ENCODE measurements at regions not wholly inside any gene's neighbourhood (a gene's known extent, or its start where the extent isn't known, plus 50 kb on each side); places are given as distances from the start of the nearest gene placed in this dataset.

- no peak for DNase-seq
Observed at GRCh38 chr2:71857636-71858035, 290.0 kb downstream of the CYP26B1 start.

DNA sequence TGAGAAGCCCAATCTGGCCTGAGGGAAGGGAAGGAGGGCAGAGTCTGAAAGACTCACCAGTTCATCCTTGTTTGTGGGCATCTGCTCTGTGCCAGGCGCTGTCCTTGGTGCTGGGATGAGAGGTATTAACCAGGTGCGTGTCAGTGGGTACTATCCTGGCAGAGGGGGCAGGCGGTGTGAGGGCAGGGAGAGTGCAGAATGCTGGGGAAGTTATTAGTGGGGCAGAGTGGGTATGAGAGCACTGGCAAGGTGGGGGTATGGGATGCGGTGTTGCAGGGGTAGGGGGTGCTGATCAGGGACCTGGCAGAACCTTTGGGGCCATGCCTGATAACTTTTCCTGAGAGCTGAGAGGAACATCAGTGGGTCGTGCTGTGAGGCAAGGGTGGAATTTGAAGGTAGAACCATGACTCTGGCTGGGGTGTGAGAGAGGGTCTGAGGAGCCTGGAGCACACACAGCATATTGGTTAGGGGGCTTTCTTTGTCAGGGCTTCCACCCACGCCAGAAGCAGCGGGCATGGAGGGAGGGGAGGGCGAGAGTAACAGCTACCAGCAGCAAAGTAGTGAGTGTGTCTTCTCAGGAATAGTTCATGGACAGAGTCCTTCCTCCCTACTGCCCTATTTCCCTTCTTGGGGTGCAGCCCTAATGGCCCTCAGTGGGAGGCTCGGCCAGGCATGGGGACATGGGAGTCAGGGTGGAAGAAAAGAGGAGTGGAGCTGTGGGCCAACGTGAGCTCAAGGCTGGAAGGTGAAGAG lies 290.7 kb downstream of the CYP26B1 start:
- DNase-seq, result no peak

DNA sequence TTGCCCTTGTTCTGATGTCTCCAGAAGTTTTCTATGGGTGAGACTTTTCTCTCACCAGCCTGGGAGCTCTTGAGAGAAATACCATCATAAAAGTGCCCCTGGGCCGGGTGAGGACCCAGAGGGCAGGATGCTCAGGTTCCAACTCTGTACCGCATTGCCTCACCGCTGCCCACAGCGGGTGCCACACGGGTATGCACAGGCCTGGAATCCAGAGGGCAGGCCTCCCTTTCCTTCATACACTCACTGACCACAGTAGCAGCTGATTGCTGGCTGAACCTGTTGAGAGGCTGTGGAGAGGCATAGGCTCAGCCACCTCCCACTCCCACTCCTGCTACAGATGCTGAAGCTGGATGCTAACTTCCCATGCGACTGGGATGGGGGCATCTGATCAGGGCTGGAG lies 293.8 kb downstream of the CYP26B1 start:
- no peak for DNase-seq

DNA sequence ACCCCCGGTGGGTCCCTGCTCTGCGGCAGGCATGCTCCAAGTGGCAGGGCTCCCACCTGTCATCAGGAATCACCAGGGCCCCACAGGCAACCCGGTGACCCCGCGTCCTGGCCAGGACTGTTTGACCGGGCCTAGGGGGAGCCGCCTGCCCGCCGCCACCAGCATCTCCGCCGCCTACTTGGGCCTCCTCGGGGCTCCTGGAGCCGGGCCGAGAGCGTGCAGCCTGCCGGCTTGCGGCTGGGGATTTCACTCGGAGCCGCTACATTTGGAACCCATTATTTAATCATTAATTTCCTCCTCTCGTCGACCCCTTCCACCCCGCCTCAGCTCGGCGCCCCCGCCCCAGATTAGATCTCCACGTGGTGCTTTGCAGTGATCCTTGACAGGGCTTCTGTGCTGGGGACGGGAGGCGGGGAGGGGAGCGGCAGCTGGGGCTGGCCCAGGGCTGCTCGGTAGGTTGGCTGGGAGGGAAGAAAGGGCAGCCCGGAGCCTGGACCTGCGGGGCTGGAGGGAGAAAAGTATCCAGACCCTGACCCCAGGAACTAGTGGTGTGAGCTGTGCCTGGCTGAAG lies 295.4 kb downstream of the CYP26B1 start:
- DNase-seq, result no peak

GRCh38 chr2:71851094-71851750 lies 296.4 kb downstream of the CYP26B1 start:
- DNase-seq, result no peak

DNA sequence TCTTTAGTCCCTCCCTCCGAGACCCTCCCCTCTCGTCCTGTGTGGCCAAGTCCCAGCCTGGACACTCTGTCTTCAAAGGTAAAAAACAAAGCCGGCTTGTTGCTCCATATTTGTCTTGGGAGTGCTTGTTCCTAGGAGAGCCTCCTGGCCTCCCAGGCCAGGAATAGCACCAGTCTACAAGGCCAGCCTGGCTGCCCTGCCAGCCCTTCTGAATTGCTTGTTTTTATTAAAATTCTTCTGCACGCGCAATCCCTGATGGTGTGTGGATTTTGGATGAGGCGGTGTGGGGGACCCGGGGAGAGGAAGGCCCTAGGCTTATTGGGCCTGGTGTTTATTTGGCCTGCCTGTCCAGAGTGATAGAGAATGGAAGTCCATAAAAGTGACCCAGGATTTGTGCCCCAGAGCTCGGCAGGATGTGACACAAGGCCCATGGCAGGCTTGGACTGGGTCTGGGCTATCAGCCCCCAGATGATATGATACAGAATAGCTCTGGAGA lies 297.3 kb downstream of the CYP26B1 start:
- DNase-seq, result no peak

GRCh38 chr2:71849607-71850305 lies 297.9 kb downstream of the CYP26B1 start:
- no peak for DNase-seq

DNA sequence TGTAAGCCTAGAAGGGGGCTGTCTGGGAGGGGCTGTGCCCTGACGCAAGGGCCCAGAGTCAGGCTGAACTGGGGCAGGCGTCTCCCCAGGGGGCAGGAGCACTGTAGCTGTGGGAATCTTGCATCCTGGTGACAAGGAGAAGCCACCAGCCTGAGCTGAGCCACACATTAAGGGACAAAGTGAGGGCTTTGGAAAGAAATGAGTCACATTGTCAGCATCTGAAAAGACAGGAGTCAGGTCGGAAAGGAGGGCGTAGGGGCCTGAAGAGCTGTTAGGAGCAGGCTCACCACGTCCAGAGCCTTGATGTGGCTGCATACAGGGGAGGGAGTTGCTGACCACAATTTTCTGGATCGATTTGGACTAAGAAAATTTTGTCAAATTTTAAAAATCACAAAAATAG lies 298.6 kb downstream of the CYP26B1 start:
- DNase-seq, result no peak

- no peak for DNase-seq
Observed at GRCh38 chr2:71846669-71847291, 300.9 kb downstream of the CYP26B1 start.

DNA sequence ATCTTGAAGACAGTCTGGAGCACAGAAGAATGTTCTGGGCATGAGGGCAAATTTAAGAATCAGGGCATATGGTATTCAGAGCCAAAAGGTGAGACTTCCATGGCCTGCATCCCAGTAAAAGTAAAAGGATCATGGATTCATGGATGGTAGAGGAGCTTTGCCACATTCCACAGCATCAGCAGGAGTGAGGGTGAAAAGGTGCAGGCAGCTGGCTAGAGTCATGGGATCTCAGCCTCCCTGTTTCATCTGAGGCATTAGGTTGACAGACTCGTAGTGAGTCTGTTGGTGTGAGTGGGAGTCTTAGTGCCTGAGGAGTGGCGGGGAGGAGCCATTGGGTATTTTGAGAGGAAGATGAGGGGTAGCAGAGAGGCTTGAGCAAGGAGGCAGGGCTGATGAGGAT lies 301.6 kb downstream of the CYP26B1 start:
- no peak for DNase-seq

DNA sequence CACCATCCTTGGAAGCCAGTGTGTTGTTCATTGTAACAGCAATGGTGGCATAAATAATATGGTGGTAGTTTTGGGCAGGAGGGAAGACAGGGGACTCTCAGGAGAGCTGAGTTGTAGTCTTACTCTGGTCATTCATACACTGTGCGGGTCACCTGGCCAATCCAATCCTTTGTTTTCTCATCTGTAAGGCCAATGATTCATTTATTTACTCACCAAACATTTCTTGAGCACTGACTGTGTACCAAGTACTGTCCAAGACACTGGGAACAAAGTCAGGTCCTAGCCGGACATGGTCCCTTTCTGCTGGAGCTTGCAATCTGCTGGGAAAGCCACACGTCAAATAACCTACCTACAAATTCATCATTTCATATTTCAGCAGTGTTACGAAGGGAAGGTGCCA lies 302.7 kb downstream of the CYP26B1 start:
- DNase-seq, result no peak

GRCh38 chr2:71843391-71843850 lies 304.2 kb downstream of the CYP26B1 start:
- no peak for DNase-seq

- no peak for DNase-seq
Observed at GRCh38 chr2:71842744-71843143, 304.9 kb downstream of the CYP26B1 start.

DNA sequence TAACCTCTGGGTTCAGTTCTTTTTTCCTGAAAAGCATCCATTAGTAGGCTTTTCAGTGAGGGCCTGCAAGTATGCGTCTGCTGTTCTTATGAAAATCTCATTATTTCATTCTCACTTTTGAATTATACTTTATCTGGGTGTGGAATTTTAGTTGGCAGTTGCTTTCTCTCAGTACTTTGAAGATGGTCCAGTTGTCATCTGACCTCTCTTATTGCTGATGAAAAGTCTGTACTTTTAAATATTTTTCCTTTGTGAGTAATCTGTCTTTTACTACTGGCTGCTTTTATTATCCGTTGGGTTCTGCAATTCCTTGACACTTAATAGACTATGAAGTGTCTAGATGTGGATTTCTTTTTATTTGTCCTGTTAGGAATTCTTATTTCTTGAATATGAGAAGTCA lies 307.8 kb downstream of the CYP26B1 start:
- DNase-seq, result no peak

DNA sequence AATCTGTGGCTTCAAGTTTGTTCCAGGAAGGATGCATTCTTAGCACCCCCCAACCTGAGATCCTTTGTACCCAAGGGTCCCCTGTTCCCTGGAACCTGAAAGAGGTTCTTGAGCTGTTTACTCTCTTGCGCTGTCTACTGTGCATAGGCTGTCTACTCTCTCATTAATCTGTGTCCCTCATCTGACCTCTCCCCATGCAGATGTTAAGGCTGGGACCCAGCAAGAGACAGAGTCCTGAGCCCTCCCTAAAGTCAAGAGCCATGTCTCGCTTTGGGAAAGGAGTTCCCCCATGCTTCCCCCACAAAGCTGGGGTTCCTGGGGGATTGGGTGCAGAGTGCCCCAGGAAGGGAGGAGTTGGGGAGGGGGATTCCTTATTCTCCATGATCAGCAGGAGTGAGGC lies 312.9 kb downstream of the CYP26B1 start:
- DNase-seq, result no peak

- DNase-seq, result no peak
Observed at GRCh38 chr2:71833855-71834560, 313.7 kb downstream of the CYP26B1 start.

- no peak for DNase-seq
Observed at GRCh38 chr2:71833272-71833671, 314.4 kb downstream of the CYP26B1 start.

DNA sequence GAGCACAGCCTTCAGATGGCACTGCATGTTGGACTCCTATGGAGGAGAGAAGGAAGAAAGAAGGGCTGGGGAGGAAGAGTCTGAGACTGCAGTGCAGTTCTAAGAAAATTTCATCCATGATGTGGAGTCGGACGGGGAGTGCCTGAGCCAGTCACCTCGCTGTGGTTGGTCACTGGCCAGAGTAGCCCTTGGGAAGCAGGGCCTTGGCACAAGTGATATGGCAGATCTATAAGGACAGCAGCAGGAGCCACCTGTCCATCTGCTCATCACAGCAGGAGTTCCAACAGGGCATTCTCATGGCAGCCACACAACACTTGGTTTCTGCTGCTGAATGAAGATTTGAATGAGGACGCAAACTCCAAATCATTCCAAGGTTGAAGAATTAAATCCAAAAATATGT lies 314.8 kb downstream of the CYP26B1 start:
- no peak for DNase-seq

GRCh38 chr2:71832388-71832787 lies 315.3 kb downstream of the CYP26B1 start:
- DNase-seq, result no peak

DNA sequence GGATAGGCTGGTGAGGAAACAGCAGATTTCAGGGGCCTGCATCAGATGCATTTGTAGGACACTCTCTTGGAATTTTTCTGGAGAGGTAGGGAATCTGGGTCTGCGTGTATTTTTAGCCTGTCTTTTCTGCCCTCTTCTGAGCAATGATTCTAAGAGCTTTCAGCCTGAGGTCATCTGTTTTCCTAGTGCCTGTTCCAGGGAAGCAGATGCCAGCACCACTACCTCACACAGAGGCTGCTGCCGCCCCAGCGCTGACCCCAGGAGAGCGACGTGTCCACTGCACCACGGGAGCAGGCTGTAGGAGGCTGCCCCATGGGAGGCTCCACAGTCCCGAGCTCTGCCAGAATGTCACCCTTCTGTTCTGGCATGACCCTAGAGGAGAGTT lies 316.5 kb downstream of the CYP26B1 start:
- DNase-seq, result no peak

DNA sequence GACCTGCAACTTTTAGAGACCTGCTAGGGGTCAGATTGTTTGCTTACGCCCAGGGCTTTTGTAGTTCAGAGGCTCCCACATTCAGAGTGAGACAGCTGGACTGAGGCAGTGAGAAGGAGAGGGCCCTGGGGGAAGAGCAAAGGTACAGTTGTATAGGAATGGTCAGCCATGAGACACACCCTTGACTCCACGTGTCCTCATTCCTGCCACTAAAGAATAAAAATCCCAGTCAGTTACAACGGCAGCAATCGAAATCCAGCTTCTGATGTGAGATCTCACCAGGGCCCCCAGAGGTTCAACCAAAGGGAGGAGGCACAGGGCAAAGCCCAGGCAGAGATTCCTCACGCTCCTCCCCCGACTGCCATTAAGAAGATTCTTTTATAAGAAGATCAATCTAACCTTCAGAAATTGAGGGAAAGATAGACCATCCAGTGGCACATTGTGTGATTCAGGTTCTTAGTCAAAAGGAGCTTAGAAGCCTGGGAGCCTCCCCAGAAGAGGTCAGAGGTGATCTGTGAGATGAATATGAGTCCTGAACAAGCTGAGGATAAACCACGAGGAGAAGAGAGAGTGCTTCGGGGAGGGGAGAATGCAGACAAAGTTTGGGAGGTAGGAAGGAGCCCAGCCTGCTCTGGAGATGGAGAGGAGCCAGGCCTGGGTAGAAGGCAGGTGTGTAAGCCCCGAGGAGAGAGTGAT lies 317.0 kb downstream of the CYP26B1 start:
- DNase-seq, result no peak

DNA sequence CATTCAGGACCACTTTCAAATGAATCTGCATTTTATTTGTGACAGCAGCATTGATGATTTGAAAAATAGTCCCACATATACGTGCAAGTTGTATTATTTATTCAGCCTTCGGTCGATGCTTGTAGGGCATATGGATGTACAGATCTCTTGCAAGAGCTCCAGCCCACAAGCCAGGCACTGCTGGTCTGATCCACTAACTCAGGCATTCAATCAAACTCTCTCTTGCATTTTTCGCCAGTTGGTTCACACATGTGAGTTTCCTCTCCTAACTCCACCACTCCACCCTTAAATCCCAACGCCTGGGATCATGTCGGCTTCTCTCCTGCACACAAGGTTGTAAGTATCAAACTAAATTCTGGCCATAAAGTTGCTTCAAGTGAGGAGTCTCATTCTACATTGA lies 318.7 kb downstream of the CYP26B1 start:
- no peak for DNase-seq

Measured in CD4-positive, alpha-beta T cell treated with Interleukin-17A for 1 hour (primary cell).